GM18502 (cell line): ENCODE measurements at regions not wholly inside any gene's neighbourhood (a gene's known extent, or its start where the extent isn't known, plus 50 kb on each side); places are given as distances from the start of the nearest gene placed in this dataset.
A peak's percentile ranks its signal among the peaks of the same experiment; 100 is the strongest.
"Not testable (repeated sequence)": the region's sequence is repeated elsewhere in the genome, so short reads cannot be mapped to it uniquely, and the experiment has no call there.

Experiments used
- ATAC-seq: cut with Tn5 transposase; IDR thresholded peaks from one replicate; pipeline ENCODE4 v1.9.1; 2021; ENCODE audit warnings: mild to moderate bottlenecking; ENCODE audit not compliant: unreplicated experiment, poor library complexity

DNA sequence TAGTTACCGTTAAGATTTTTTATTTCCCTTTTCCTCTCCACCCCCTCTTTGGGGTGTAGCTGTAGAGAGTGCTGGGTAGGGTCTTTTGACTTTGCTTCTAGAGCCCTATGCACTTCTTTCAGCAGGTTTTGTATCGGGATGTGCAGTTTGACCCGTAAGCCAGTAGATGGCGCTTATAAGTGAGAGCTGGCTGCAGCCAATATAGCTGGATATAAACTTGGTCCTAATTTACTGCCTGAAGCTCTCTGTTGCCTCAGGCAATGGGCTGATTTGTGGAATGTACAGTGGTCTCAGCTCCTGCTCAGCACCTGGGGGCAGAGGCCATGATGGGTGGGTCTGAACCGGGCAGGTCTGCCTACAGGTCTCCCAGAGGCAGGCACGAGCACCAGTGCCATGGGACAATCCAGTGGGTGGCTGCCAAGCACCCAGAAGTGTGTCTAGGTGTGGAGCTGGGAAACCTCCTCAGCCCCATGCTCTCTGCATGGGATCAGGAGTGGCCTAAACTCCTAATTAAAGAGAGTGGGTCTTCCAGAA lies 146.5 kb downstream of the SPANXN1 start:
- ATAC-seq, result no peak

DNA sequence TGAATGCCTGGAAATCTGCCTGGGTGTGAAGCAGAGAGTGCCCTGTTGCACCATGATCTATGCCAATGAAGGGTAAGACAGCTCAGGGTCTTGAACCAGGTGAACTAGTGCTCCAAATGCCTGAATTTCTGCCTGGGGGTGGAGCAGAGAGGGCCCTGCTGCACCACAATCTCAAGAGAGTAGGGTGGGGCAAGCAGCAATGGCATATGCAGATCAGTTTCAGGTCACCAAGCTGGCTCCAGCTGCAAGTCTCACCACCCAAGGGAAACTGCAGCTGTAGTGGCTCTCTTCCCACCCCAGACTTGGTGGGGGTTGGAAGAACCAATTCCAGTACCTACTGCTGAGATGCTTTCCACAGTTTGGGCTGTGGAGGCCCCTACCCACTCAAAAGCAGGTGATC lies 147.0 kb downstream of the SPANXN1 start:
- no peak for ATAC-seq

GRCh38 chrX:145396612-145397011 lies 149.3 kb downstream of the SPANXN1 start:
- ATAC-seq, result no peak

- peak; percentile 79 for ATAC-seq
Observed at GRCh38 chrX:145405012-145405411, 157.7 kb downstream of the SPANXN1 start.

DNA sequence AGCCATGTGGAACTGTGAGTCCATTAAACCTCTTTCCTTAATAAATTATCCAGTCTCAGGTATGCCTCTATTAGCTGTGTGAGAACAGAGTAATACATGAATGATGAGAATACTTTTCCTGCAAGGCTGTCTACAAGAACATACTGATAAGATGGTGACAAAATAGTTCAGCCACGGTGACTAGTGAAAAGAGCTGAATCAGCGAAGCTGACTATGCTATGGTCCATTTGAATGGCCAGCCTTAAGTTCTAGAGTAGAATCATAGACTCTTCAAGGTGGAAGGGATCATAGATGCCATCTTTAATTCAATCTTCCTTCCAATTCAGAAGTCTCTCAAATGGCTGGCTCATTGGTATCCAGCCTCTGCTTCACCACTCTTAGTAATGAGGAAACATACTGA lies 163.3 kb downstream of the SPANXN1 start:
- no peak for ATAC-seq

GRCh38 chrX:145436211-145436610 lies 188.9 kb downstream of the SPANXN1 start:
- not testable (repeated sequence) for ATAC-seq

DNA sequence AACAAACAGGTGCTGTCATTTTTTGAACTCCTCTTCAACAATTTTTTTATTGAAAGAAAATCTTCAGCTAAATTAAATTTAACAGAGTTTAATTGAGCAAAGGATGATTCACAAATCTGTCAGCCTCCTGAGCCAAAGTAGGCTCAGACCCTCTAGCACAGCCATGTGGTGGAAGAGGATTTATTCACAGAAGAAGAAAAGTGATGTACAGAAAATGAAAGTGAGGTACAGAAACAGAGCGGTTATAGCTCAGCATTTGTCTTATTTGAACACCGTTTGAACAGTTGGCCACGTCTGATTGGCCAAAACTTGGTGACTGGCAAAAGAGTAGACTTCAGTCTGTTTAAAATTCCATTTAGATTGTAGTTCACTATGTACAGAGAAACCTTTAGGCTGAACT lies 217.3 kb downstream of the SPANXN1 start:
- no peak for ATAC-seq

DNA sequence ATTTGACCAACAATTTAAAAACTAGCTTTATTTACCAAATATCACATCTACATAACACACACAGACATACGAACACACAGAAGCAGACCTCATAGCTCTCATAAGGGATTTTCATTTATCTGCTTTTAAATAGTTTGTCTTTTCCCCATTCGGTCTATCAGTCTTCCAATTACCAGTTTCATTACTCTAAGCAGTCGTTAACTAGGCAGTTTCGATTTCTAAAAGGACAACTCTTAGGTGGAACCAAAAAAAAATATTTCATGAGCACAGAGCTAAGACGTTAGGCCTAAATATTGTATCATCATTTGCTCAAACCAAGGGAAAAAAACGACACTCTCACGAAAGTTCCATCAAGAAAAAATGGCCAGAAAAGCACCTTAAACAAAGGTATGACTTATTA lies 228.4 kb downstream of the SPANXN1 start:
- ATAC-seq, result no peak

DNA sequence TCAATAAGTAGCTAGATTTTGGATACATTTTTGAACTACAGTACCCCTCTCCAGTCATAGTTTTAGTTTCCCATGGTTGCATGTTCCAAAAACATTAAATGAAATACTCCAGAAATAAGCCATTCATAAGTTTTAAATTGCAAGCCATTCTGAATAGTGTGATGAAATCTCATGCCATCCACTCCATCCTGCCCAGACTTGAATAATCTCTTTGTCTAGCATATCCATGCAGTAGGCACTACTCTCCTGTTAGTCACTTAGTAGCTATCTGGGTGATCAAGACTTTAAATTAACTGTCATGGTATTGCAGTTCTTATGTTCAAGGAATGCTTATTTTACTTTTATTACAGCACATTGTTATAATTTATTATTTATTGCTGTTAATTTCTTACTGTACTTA lies 237.4 kb downstream of the SPANXN1 start:
- no peak for ATAC-seq

- ATAC-seq, result no peak
Observed at GRCh38 chrX:145502670-145503069, 255.4 kb downstream of the SPANXN1 start.

- ATAC-seq, result no peak
Observed at GRCh38 chrX:145506214-145506613, 258.9 kb downstream of the SPANXN1 start.

DNA sequence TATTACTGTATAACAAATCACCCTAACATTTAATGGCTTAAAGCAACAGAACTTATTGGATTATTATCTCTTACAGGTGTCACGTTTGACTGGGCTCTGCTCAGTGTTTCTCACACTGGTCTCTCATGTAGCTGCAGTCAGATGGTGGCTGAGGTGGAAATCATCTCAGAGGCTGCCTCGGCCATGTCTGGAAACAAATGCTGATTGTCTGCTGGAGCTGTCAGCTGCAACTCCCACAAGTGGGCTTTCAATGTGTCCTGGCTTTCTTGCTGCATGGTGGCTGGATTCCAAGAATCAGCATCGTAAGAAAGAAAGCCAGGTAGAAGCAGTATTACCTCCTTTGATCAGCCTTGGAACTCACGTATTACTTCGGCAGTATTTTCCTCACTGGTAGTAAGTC lies 277.6 kb downstream of the SPANXN1 start:
- ATAC-seq, result no peak

- ATAC-seq, result no peak
Observed at GRCh38 chrX:145532176-145532780, 285.0 kb downstream of the SPANXN1 start.

GRCh38 chrX:145533534-145533933 lies 284.1 kb upstream of the SLITRK2 start:
- ATAC-seq, result no peak

- no peak for ATAC-seq
Observed at GRCh38 chrX:145549496-145549895, 268.1 kb upstream of the SLITRK2 start.

DNA sequence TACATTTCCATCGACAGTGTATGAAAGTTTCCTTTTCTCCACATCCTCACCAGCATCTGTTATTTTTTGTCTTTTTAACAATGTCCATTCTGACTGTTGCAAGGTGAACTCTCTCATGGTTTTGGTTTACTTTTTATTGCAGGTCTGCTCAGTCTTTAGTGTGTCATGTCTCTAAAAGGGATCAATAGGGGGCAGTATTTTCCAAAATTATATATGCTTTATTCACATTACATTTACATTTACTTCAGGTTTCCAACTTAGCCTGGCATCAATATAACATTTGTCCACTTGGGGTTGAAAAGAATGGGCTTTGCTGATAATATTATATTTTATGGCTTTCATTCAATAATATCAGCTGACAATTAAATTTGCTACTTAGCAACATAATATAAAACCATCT lies 265.0 kb upstream of the SLITRK2 start:
- ATAC-seq, result no peak

DNA sequence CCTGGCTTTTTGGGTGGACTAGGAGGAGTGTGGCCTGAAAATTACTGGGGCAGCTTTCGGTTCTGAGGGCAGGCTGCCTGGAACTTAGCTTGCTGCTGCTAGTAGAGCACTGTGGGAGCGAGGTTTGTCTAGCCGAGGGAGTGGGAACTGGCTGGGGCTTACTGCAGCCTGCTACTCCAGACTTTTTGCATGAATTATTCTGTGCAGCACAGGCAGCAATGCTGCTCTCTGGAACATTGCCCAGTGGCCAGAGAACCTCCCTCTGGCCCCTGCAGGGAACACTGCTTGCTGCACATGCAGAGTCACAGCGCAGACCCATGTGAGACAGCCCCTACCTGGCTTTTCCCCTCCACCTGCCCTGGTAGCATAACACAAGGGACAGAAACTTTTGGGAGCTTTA lies 263.9 kb upstream of the SLITRK2 start:
- ATAC-seq, result no peak

GRCh38 chrX:145563159-145563558 lies 254.5 kb upstream of the SLITRK2 start:
- ATAC-seq, result no peak

GRCh38 chrX:145609951-145610511 lies 207.6 kb upstream of the SLITRK2 start:
- no peak for ATAC-seq

- no peak for ATAC-seq
Observed at GRCh38 chrX:145613894-145614293, 203.7 kb upstream of the SLITRK2 start.

DNA sequence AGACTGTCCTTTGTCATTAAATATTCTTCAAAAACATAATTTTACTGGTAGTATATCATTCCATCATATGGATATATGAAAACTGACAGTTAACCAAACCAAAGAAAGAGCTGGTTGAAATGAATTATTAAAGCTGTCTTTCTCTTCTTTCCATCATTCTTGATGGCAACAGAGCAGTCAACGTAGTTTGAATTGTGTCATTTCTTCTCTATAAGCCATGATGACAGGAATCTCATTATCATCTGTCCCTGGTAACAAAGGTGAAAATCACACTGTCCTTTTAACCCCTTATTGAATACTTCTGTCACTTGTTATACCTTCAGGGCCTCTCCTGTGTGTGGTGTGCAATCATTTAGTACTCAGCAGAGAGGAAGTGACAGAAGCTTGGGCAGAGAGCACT lies 197.0 kb upstream of the SLITRK2 start:
- no peak for ATAC-seq

- ATAC-seq, result no peak
Observed at GRCh38 chrX:145623453-145623852, 194.2 kb upstream of the SLITRK2 start.
